H9 (cell line): ENCODE measurements at regions not wholly inside any gene's neighbourhood (a gene's known extent, or its start where the extent isn't known, plus 50 kb on each side); places are given as distances from the start of the nearest gene placed in this dataset.
"Not testable (repeated sequence)": the region's sequence is repeated elsewhere in the genome, so short reads cannot be mapped to it uniquely, and the experiment has no call there.

Experiments
- DNase-seq: peaks from one replicate; pipeline ENCODE4 v3.0.0-alpha.2; 2017
- H2AFZ ChIP-seq: one replicate; pipeline ENCODE4 v1.6.1; 2013; ENCODE audit warnings: mild to moderate bottlenecking, low read length, control low read depth, moderate library complexity
- H2AK5ac ChIP-seq: 2 replicates; pipeline ENCODE4 v1.6.1; 2013; ENCODE audit warnings: low read length, control low read depth, mixed read lengths; ENCODE audit not compliant: insufficient read length
- H2BK120ac ChIP-seq: one replicate; pipeline ENCODE4 v1.6.1; 2013; ENCODE audit warnings: low read depth, mild to moderate bottlenecking, low read length, control low read depth, inconsistent platforms; ENCODE audit not compliant: poor library complexity, severe bottlenecking
- H2BK12ac ChIP-seq: 2 replicates; pipeline ENCODE4 v1.6.1; 2013; ENCODE audit warnings: low read length, control low read depth, mixed read lengths, low read depth; ENCODE audit not compliant: insufficient read length
- H2BK15ac ChIP-seq: 2 replicates; pipeline ENCODE4 v1.6.1; 2013; ENCODE audit warnings: low read depth, low read length, control low read depth
- H2BK20ac ChIP-seq: one replicate; pipeline ENCODE4 v1.6.1; 2013; ENCODE audit warnings: low read depth, mild to moderate bottlenecking, low read length, control low read depth, inconsistent platforms; ENCODE audit not compliant: poor library complexity, severe bottlenecking
- H2BK5ac ChIP-seq: 2 replicates; pipeline ENCODE4 v1.6.1; 2013; ENCODE audit warnings: low read length, control low read depth, mixed read lengths; ENCODE audit not compliant: insufficient read length
- H3K14ac ChIP-seq: 2 replicates; pipeline ENCODE4 v1.6.1; 2013; ENCODE audit warnings: low read length, control low read depth; ENCODE audit not compliant: insufficient read depth
- H3K18ac ChIP-seq: 2 replicates; pipeline ENCODE4 v1.6.1; 2013; ENCODE audit warnings: low read depth, mild to moderate bottlenecking, mixed read lengths, low read length, control low read depth; ENCODE audit not compliant: insufficient read length
- H3K23ac ChIP-seq: 2 replicates; pipeline ENCODE4 v1.6.1; 2013; ENCODE audit warnings: low read length, control low read depth, mixed read lengths, low read depth; ENCODE audit not compliant: insufficient read length
- H3K23me2 ChIP-seq: 2 replicates; pipeline ENCODE4 v1.6.1; 2013; ENCODE audit warnings: low read depth, mild to moderate bottlenecking, mixed read lengths, low read length, control low read depth; ENCODE audit not compliant: insufficient read length, poor library complexity, severe bottlenecking
- H3K27ac ChIP-seq: 2 replicates; pipeline ENCODE4 v1.5.1; 2013; ENCODE audit warnings: low read length, control low read depth, mixed read lengths, low read depth; ENCODE audit not compliant: insufficient read length
- H3K27me3 ChIP-seq: 2 replicates; pipeline ENCODE4 v1.6.1; 2013; ENCODE audit warnings: low read length, control low read depth, inconsistent platforms; ENCODE audit not compliant: insufficient read depth
- H3K4ac ChIP-seq: 2 replicates; pipeline ENCODE4 v1.6.1; 2013; ENCODE audit warnings: low read depth, mild to moderate bottlenecking, control low read depth, inconsistent platforms, low read length, moderate library complexity
- H3K4me1 ChIP-seq: 2 replicates; pipeline ENCODE4 v1.6.1; 2013; ENCODE audit warnings: low read length, control low read depth, inconsistent platforms; ENCODE audit not compliant: insufficient read depth
- H3K4me2 ChIP-seq: 2 replicates; pipeline ENCODE4 v1.6.1; 2013; ENCODE audit warnings: low read length, control low read depth, mixed read lengths; ENCODE audit not compliant: insufficient read length, insufficient read depth
- H3K56ac ChIP-seq: 2 replicates; pipeline ENCODE4 v1.6.1; 2013; ENCODE audit warnings: low read depth, mild to moderate bottlenecking, mixed read lengths, low read length, control low read depth; ENCODE audit not compliant: insufficient read length
- H3K79me1 ChIP-seq: 2 replicates; pipeline ENCODE4 v1.6.1; 2013; ENCODE audit warnings: low read depth, mild to moderate bottlenecking, moderate library complexity, low read length, control low read depth, inconsistent platforms; ENCODE audit not compliant: insufficient read depth, poor library complexity, severe bottlenecking
- H3K79me2 ChIP-seq: 2 replicates; pipeline ENCODE4 v1.6.1; 2013; ENCODE audit warnings: low read length, control low read depth, inconsistent platforms; ENCODE audit not compliant: insufficient read depth
- H3K9ac ChIP-seq: 2 replicates; pipeline ENCODE4 v1.6.1; 2013; ENCODE audit warnings: low read length, control low read depth, mixed read lengths; ENCODE audit not compliant: insufficient read length; ENCODE audit errors: extremely low read depth
- H3K9me3 ChIP-seq: one replicate; pipeline ENCODE4 v1.6.1; 2013; ENCODE audit warnings: low read depth, low read length, inconsistent platforms; ENCODE audit not compliant: control insufficient read depth
- H3T11ph ChIP-seq: one replicate; pipeline ENCODE4 v1.6.1; 2013; ENCODE audit warnings: mild to moderate bottlenecking, low read length, control low read depth, inconsistent platforms
- H4K20me1 ChIP-seq: one replicate; pipeline ENCODE4 v1.6.1; 2013; ENCODE audit not compliant: control insufficient read depth, insufficient read length, insufficient read depth
- H4K5ac ChIP-seq: 2 replicates; pipeline ENCODE4 v1.6.1; 2013; ENCODE audit warnings: low read depth, mild to moderate bottlenecking, mixed read lengths, low read length, control low read depth; ENCODE audit not compliant: insufficient read length
- H4K8ac ChIP-seq: replicated peaks from 2 replicates; pipeline ENCODE4 v1.6.1; 2013; ENCODE audit warnings: low read length, control low read depth, mixed read lengths, low read depth; ENCODE audit not compliant: insufficient read length
- H4K91ac ChIP-seq: 2 replicates; pipeline ENCODE4 v1.6.1; 2013; ENCODE audit warnings: low read depth, mild to moderate bottlenecking, moderate library complexity, mixed read lengths, low read length, control low read depth; ENCODE audit not compliant: insufficient read length
- H3K27ac Mint-ChIP-seq, 3 experiments: 2 replicates in 2 of 3; 3 replicates in 1 of 3; pipeline ENCODE4 v1.8.0; 2020 to 2021; ENCODE audit warnings: mixed read lengths in 3 of 3, mild to moderate bottlenecking in 1 of 3, moderate library complexity in 1 of 3
- H3K27me3 Mint-ChIP-seq: 2 replicates; pipeline ENCODE4 v1.8.0; 2021; ENCODE audit warnings: low read depth, mild to moderate bottlenecking, moderate library complexity, mixed read lengths
- H3K36me3 Mint-ChIP-seq, 3 experiments: 2 replicates in 2 of 3; 3 replicates in 1 of 3; pipeline ENCODE4 v1.8.0; 2020 to 2021; ENCODE audit warnings: low read depth in 3 of 3, mixed read lengths in 3 of 3; ENCODE audit not compliant: insufficient read depth in 1 of 3
- H3K4me1 Mint-ChIP-seq, 2 experiments: 2 replicates each; pipeline ENCODE4 v1.8.0; 2020; ENCODE audit warnings: mixed read lengths in 2 of 2
- H3K4me3 Mint-ChIP-seq, 2 experiments: 2 replicates in 1 of 2; 3 replicates in 1 of 2; pipeline ENCODE4 v1.8.0; 2020 to 2021; ENCODE audit warnings: mild to moderate bottlenecking in 2 of 2, mixed read lengths in 2 of 2, moderate library complexity in 1 of 2
- H3K9me3 Mint-ChIP-seq, 2 experiments: 2 replicates in 1 of 2; 3 replicates in 1 of 2; pipeline ENCODE4 v1.8.0; 2020; ENCODE audit warnings: mild to moderate bottlenecking in 2 of 2, mixed read lengths in 2 of 2, moderate library complexity in 1 of 2
- WGBS: extraction: QIAGEN DNeasy Blood & Tissue Kit; methylation state at CpG from one replicate; pipeline ENCODE4 v1.1.7; 2013; ENCODE audit warnings: missing lambda C conversion rate, low lambda C conversion rate, mixed read lengths; ENCODE audit not compliant: insufficient read length; ENCODE audit errors: extremely low coverage; 5-methylcytosine and 5-hydroxymethylcytosine counted together
- TF ChIP-seq, protein P1 (sequence below): fragments of 200-600 bp; sonication (generic); conservative IDR thresholded peaks from 3 replicates; pipeline ENCODE4 v1.8.0; 2021; ENCODE audit warnings: antibody characterized with exemption, mild to moderate bottlenecking

DNA sequence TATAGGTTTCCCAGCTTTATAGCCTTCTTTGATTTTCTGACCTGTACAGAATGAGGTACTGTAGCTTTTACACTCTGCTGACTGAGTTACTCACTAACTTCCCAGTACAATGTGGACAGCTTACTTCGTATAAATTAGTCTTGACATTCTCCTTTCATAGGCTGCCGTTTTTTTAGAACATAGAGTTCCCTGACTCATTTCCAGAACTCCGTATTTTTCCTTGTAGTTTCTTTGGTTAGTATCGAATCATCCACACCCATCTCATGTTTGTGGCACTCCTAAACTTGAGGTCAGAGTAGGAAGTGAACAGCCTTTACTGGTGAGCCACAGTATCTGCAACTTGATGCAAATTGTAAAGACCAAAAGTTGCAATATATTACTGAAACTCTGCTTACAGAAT lies 303.9 kb downstream of the SLITRK5 start:
- Histone ChIP-seq H4K5ac (no peak overlapping the region), H3K18ac (no peak overlapping the region), H3T11ph (no peak overlapping the region), H4K91ac (no peak overlapping the region), H3K9ac (no peak overlapping the region), H3K23me2 (no peaks in the 10 kb centered on the region), H4K20me1 (no peaks in the 10 kb centered on the region), H3K14ac (no peak overlapping the region), H2BK5ac (no peak overlapping the region), H3K56ac (no peak overlapping the region), H3K4me2 (no peak overlapping the region), H4K8ac (no peak overlapping the region), H2BK20ac (no peak overlapping the region), H2AFZ (no peak overlapping the region), H2BK12ac (no peak overlapping the region), H2AK5ac (no peak overlapping the region), H3K4me1 (no peaks in the 10 kb centered on the region), H2BK120ac (no peak overlapping the region), H2BK15ac (no peak overlapping the region), H3K4ac (no peak overlapping the region), H3K27me3 (no peaks in the 10 kb centered on the region), H3K27ac (no peak overlapping the region), H3K23ac (no peak overlapping the region), H3K9me3 (no peaks in the 10 kb centered on the region), H3K79me2 (no peaks in the 10 kb centered on the region), H3K79me1 (no peaks in the 10 kb centered on the region)
- no peak for DNase-seq
- Mint-ChIP-seq H3K9me3 (peaks cover 7% of the 10 kb centered on the region in 2 experiments; a peak in 3 of 5 replicates), H3K27me3 (no peaks in the 10 kb centered on the region), H3K4me1 (no peaks in the 10 kb centered on the region), H3K27ac (no peak overlapping the region), H3K4me3 (no peak overlapping the region), H3K36me3 (peaks cover 0 to 3% (median 0%) of the 10 kb centered on the region in 3 experiments; a peak in 3 of 7 replicates)
- no CpG with 5 or more reads among the region's 4 CpGs for WGBS
- TF ChIP-seq, protein P1, sequence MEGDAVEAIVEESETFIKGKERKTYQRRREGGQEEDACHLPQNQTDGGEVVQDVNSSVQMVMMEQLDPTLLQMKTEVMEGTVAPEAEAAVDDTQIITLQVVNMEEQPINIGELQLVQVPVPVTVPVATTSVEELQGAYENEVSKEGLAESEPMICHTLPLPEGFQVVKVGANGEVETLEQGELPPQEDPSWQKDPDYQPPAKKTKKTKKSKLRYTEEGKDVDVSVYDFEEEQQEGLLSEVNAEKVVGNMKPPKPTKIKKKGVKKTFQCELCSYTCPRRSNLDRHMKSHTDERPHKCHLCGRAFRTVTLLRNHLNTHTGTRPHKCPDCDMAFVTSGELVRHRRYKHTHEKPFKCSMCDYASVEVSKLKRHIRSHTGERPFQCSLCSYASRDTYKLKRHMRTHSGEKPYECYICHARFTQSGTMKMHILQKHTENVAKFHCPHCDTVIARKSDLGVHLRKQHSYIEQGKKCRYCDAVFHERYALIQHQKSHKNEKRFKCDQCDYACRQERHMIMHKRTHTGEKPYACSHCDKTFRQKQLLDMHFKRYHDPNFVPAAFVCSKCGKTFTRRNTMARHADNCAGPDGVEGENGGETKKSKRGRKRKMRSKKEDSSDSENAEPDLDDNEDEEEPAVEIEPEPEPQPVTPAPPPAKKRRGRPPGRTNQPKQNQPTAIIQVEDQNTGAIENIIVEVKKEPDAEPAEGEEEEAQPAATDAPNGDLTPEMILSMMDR = no peak

DNA sequence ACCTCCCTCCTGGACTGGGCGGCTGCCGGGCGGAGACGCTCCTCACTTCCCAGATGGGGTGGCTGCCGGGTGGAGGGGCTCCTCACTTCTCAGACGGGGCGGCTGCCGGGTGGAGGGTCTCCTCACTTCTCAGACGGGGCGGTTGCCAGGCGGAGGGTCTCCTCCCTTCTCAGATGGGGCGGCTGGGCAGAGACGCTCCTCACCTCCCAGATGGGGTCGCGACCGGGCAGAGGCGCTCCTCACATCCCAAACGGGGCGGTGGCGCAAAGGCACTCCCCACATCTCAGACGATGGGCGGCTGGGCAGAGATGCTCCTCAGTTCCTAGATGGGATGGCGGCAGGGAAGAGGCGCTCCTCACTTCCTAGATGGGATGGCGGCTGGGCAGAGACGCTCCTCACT lies 305.5 kb downstream of the SLITRK5 start:
- H3K23me2 ChIP-seq, H3K56ac ChIP-seq, H3K27me3 Mint-ChIP-seq, H3K4ac ChIP-seq, H3K14ac ChIP-seq, H3K23ac ChIP-seq, H3K36me3 Mint-ChIP-seq, H3K4me1 ChIP-seq, H2BK15ac ChIP-seq, H3K9me3 Mint-ChIP-seq, H2BK120ac ChIP-seq, H2AFZ ChIP-seq, DNase-seq, H4K8ac ChIP-seq, H3K27me3 ChIP-seq, H2BK20ac ChIP-seq, H3K4me2 ChIP-seq, H2AK5ac ChIP-seq, H3K4me1 Mint-ChIP-seq, H2BK5ac ChIP-seq, H4K20me1 ChIP-seq, H4K91ac ChIP-seq, H3K9ac ChIP-seq, H3K4me3 Mint-ChIP-seq, H3T11ph ChIP-seq, H3K18ac ChIP-seq, H4K5ac ChIP-seq, H3K27ac ChIP-seq, H3K9me3 ChIP-seq, H3K79me1 ChIP-seq, H3K79me2 ChIP-seq, H3K27ac Mint-ChIP-seq, H2BK12ac ChIP-seq: not testable (repeated sequence)
- no CpG with 5 or more reads among the region's 26 CpGs for WGBS
